Duodenal mucosa (tissue), 2 donors: ENCODE measurements at regions not wholly inside any gene's neighbourhood (a gene's known extent, or its start where the extent isn't known, plus 50 kb on each side); places are given as distances from the start of the nearest gene placed in this dataset.

Experiments used
- H3K27ac ChIP-seq: one replicate; pipeline ENCODE4 v1.7.0; 2013; ENCODE audit warnings: low read depth, low read length
- H3K27me3 ChIP-seq, 2 donors: one replicate each; pipeline ENCODE4 v1.7.0; 2013; ENCODE audit warnings: low read length in 2 of 2, control low read depth in 1 of 2; ENCODE audit not compliant: insufficient read depth in 2 of 2, control insufficient read depth in 1 of 2
- H3K36me3 ChIP-seq, 2 donors: one replicate each; pipeline ENCODE4 v1.7.0; 2013; ENCODE audit warnings: low read length in 2 of 2, control low read depth in 1 of 2; ENCODE audit not compliant: insufficient read depth in 2 of 2, control insufficient read depth in 1 of 2
- H3K4me1 ChIP-seq, 2 donors: one replicate each; pipeline ENCODE4 v1.7.0; 2013; ENCODE audit warnings: low read length in 2 of 2, control low read depth in 1 of 2; ENCODE audit not compliant: insufficient read depth in 2 of 2, control insufficient read depth in 1 of 2
- H3K4me3 ChIP-seq, 2 donors: one replicate each; pipeline ENCODE4 v1.7.0; 2013; ENCODE audit warnings: low read length in 2 of 2, low read depth in 1 of 2
- H3K9ac ChIP-seq, 2 donors: one replicate each; pipeline ENCODE4 v1.7.0; 2013; ENCODE audit warnings: low read length in 2 of 2, low read depth in 1 of 2
- H3K9me3 ChIP-seq, 2 donors: one replicate each; pipeline ENCODE4 v1.7.0; 2013; ENCODE audit warnings: low read length in 2 of 2, control low read depth in 1 of 2; ENCODE audit not compliant: control insufficient read depth in 1 of 2

GRCh38 chr3:73804204-73804603 is 179.5 kb upstream of the PDZRN3 start:
- H3K9me3 ChIP-seq: no peaks in the 10 kb centered on the region
- H3K9ac ChIP-seq: no peak overlapping the region
- H3K4me1 ChIP-seq: peaks cover 0 to 3% of the 10 kb centered on the region in 2 donors
- no peaks in the 10 kb centered on the region for H3K36me3 ChIP-seq
- no peak overlapping the region for H3K27ac ChIP-seq
- H3K4me3 ChIP-seq: no peak overlapping the region
- H3K27me3 ChIP-seq: no peaks in the 10 kb centered on the region

- H3K9ac ChIP-seq: no peak overlapping the region
- no peaks in the 10 kb centered on the region for H3K27me3 ChIP-seq
- no peak overlapping the region for H3K4me3 ChIP-seq
- no peaks in the 10 kb centered on the region for H3K4me1 ChIP-seq
- no peaks in the 10 kb centered on the region for H3K9me3 ChIP-seq
- no peaks in the 10 kb centered on the region for H3K36me3 ChIP-seq
- H3K27ac ChIP-seq: no peak overlapping the region
Measured at GRCh38 chr3:73801444-73801843, 176.7 kb upstream of the PDZRN3 start.

- Histone ChIP-seq H3K9me3 (no peaks in the 10 kb centered on the region), H3K9ac (no peak overlapping the region), H3K4me1 (no peaks in the 10 kb centered on the region), H3K36me3 (no peaks in the 10 kb centered on the region), H3K27ac (no peak overlapping the region), H3K4me3 (no peak overlapping the region), H3K27me3 (no peaks in the 10 kb centered on the region)
Measured at GRCh38 chr3:73797311-73797710, 172.6 kb upstream of the PDZRN3 start.

GRCh38 chr3:73796382-73796781 is 171.6 kb upstream of the PDZRN3 start:
- Histone ChIP-seq H3K4me1 (no peaks in the 10 kb centered on the region), H3K4me3 (no peak overlapping the region), H3K9ac (no peak overlapping the region), H3K9me3 (no peaks in the 10 kb centered on the region), H3K36me3 (no peaks in the 10 kb centered on the region), H3K27me3 (no peaks in the 10 kb centered on the region), H3K27ac (no peak overlapping the region)

GRCh38 chr3:73791356-73791755 is 166.6 kb upstream of the PDZRN3 start:
- Histone ChIP-seq H3K27ac (no peak overlapping the region), H3K36me3 (no peaks in the 10 kb centered on the region), H3K9me3 (no peaks in the 10 kb centered on the region), H3K4me3 (no peak overlapping the region), H3K27me3 (no peaks in the 10 kb centered on the region), H3K4me1 (no peaks in the 10 kb centered on the region), H3K9ac (no peak overlapping the region)

- Histone ChIP-seq H3K4me3 (no peak overlapping the region), H3K27me3 (no peaks in the 10 kb centered on the region), H3K27ac (no peak overlapping the region), H3K9me3 (no peaks in the 10 kb centered on the region), H3K4me1 (no peaks in the 10 kb centered on the region), H3K9ac (no peak overlapping the region), H3K36me3 (no peaks in the 10 kb centered on the region)
Measured at GRCh38 chr3:73789825-73790444, 165.2 kb upstream of the PDZRN3 start.

GRCh38 chr3:73787620-73788019 is 162.9 kb upstream of the PDZRN3 start:
- Histone ChIP-seq H3K9me3 (no peaks in the 10 kb centered on the region), H3K36me3 (no peaks in the 10 kb centered on the region), H3K4me3 (no peak overlapping the region), H3K4me1 (no peaks in the 10 kb centered on the region), H3K27me3 (no peaks in the 10 kb centered on the region), H3K9ac (no peak overlapping the region), H3K27ac (no peak overlapping the region)

- H3K27ac ChIP-seq: no peak overlapping the region
- H3K4me1 ChIP-seq: no peaks in the 10 kb centered on the region
- no peaks in the 10 kb centered on the region for H3K9me3 ChIP-seq
- H3K27me3 ChIP-seq: no peaks in the 10 kb centered on the region
- no peak overlapping the region for H3K4me3 ChIP-seq
- no peak overlapping the region for H3K9ac ChIP-seq
- no peaks in the 10 kb centered on the region for H3K36me3 ChIP-seq
Measured at GRCh38 chr3:73786998-73787397, 162.3 kb upstream of the PDZRN3 start.

GRCh38 chr3:73786321-73786807 is 161.6 kb upstream of the PDZRN3 start:
- H3K27ac ChIP-seq: no peak overlapping the region
- H3K36me3 ChIP-seq: no peaks in the 10 kb centered on the region
- no peaks in the 10 kb centered on the region for H3K4me1 ChIP-seq
- no peaks in the 10 kb centered on the region for H3K9me3 ChIP-seq
- H3K9ac ChIP-seq: no peak overlapping the region
- no peaks in the 10 kb centered on the region for H3K27me3 ChIP-seq
- H3K4me3 ChIP-seq: no peak overlapping the region

- Histone ChIP-seq H3K27ac (no peak overlapping the region), H3K4me3 (no peak overlapping the region), H3K9ac (no peak overlapping the region), H3K27me3 (no peaks in the 10 kb centered on the region), H3K36me3 (no peaks in the 10 kb centered on the region), H3K9me3 (no peaks in the 10 kb centered on the region), H3K4me1 (no peaks in the 10 kb centered on the region)
Measured at GRCh38 chr3:73784686-73785392, 160.1 kb upstream of the PDZRN3 start.
